ENCODE measurements at regions not wholly inside any gene's neighbourhood (a gene's known extent, or its start where the extent isn't known, plus 50 kb on each side); places are given as distances from the start of the nearest gene placed in this dataset.

GRCh38 chr9:16119261-16120230 lies 566.7 kb downstream of the CCDC171 start:
- no peak for ATAC-seq
- Histone ChIP-seq H3K79me2 (ENCODE audit: insufficient read depth, low read length) (no peaks in the 10 kb centered on the region), H3K4me3 (replicated peaks in 1 of 2; ENCODE audit: low read depth in 1 of 2, low read length in 2 of 2) (no peak overlapping the region), H2AFZ (ENCODE audit: low read depth, low read length, poor library complexity, severe bottlenecking) (no peak overlapping the region), H3K4me2 (ENCODE audit: low read length) (no peak overlapping the region), H3K9me2 (ENCODE audit: insufficient read depth) (no peaks in the 10 kb centered on the region), H3K27me3 (ENCODE audit: insufficient read depth, low read length) (no peaks in the 10 kb centered on the region), H3K36me3 (ENCODE audit: control insufficient read depth in 1 of 2, insufficient read depth in 2 of 2, low read length in 2 of 2) (no peaks in the 10 kb centered on the region), H3K9ac (ENCODE audit: low read length) (no peak overlapping the region), H3K9me3 (ENCODE audit: control insufficient read depth in 1 of 2, insufficient read depth in 1 of 2, low read depth in 1 of 2, low read length in 2 of 2) (no peaks in the 10 kb centered on the region), H3K27ac (ENCODE audit: low read depth, low read length) (no peak overlapping the region), H4K20me1 (ENCODE audit: insufficient read depth) (no peaks in the 10 kb centered on the region), H3K4me1 (ENCODE audit: control insufficient read depth in 1 of 2, insufficient read depth in 2 of 2, low read length in 2 of 2) (no peaks in the 10 kb centered on the region)
- POLR2A ChIA-PET: no interaction called here
- no peak for DNase-seq (ENCODE audit: low read depth, low spot score)
- no peak for TF ChIP-seq ZNF274 (IDR thresholded peaks at IDR 0.05; ENCODE audit: low read depth, low read length)
- no peak for TF ChIP-seq POLR2A (IDR thresholded peaks at IDR 0.05; ENCODE audit: borderline replicate concordance, extremely low read depth, insufficient read depth, insufficient read length)
- TF ChIP-seq RAD21 (IDR thresholded peaks at IDR 0.05; ENCODE audit: low read depth): no peak
- no peak for TF ChIP-seq ATF3 (IDR thresholded peaks at IDR 0.05)
- no peak for TF ChIP-seq POLR2AphosphoS5 (IDR thresholded peaks at IDR 0.05; ENCODE audit: low read depth, low read length)
- TF ChIP-seq FOSL1 (IDR thresholded peaks at IDR 0.05; ENCODE audit: low read depth): no peak
- TF ChIP-seq EZH2 (IDR thresholded peaks at IDR 0.05): no peak
- TF ChIP-seq, protein P1, sequence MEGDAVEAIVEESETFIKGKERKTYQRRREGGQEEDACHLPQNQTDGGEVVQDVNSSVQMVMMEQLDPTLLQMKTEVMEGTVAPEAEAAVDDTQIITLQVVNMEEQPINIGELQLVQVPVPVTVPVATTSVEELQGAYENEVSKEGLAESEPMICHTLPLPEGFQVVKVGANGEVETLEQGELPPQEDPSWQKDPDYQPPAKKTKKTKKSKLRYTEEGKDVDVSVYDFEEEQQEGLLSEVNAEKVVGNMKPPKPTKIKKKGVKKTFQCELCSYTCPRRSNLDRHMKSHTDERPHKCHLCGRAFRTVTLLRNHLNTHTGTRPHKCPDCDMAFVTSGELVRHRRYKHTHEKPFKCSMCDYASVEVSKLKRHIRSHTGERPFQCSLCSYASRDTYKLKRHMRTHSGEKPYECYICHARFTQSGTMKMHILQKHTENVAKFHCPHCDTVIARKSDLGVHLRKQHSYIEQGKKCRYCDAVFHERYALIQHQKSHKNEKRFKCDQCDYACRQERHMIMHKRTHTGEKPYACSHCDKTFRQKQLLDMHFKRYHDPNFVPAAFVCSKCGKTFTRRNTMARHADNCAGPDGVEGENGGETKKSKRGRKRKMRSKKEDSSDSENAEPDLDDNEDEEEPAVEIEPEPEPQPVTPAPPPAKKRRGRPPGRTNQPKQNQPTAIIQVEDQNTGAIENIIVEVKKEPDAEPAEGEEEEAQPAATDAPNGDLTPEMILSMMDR (IDR thresholded peaks at IDR 0.05 in 2 of 3, conservative IDR thresholded peaks at IDR 0.05 in 1 of 3; ENCODE audit: borderline replicate concordance in 1 of 3, insufficient read depth in 1 of 3, low read depth in 2 of 3, low read length in 2 of 3): no peak
- RAD21 ChIA-PET (ENCODE audit: low non-redundant PET in 1 of 2, low total read pairs in 2 of 2, uncharacterized antibody in 2 of 2, unreplicated experiment in 2 of 2): no interaction called here
- intact Hi-C loops (cut with micrococcal nuclease): no loop called here
- CTCF ChIA-PET: no interaction called here
- BruUV-seq (replicated peaks): no TSS peak
